NCI-H2029 treated with DMSO at 0.1 percent for 48 hours (cell line): ENCODE measurements at regions not wholly inside any gene's neighbourhood (a gene's known extent, or its start where the extent isn't known, plus 50 kb on each side); places are given as distances from the start of the nearest gene placed in this dataset.
A peak's percentile ranks its signal among the peaks of the same experiment; 100 is the strongest.
"Not testable (repeated sequence)": the region's sequence is repeated elsewhere in the genome, so short reads cannot be mapped to it uniquely, and the experiment has no call there.

Experiments
- DNase-seq: peaks from one replicate; lab custom pipeline; 2025; lab: John Stamatoyannopoulos, UW

GRCh38 chr11:86861810-86862209 is 61.5 kb downstream of the PRSS23 start:
- DNase-seq = no peak

- DNase-seq = no peak
Measured at GRCh38 chr11:86863476-86863875, 63.1 kb downstream of the PRSS23 start.

- DNase-seq = no peak
Measured at GRCh38 chr11:86865436-86865835, 65.1 kb downstream of the PRSS23 start.

- DNase-seq = no peak
Measured at GRCh38 chr11:86869531-86869930, 69.2 kb downstream of the PRSS23 start.

GRCh38 chr11:86869966-86870570 is 69.7 kb downstream of the PRSS23 start:
- DNase-seq = peak; percentile 38

GRCh38 chr11:86873573-86874083 is 73.3 kb downstream of the PRSS23 start:
- DNase-seq = no peak

- DNase-seq = no peak
Measured at GRCh38 chr11:86874304-86875056, 74.1 kb downstream of the PRSS23 start.

- no peak for DNase-seq
Measured at GRCh38 chr11:86876716-86877234, 76.4 kb downstream of the PRSS23 start.

- DNase-seq = no peak
Measured at GRCh38 chr11:86877503-86877902, 77.2 kb downstream of the PRSS23 start.

GRCh38 chr11:86879241-86879640 is 76.0 kb downstream of the FZD4 start:
- DNase-seq = not testable (repeated sequence)

- DNase-seq = no peak
Measured at GRCh38 chr11:86885311-86885710, 69.9 kb downstream of the FZD4 start.

- no peak for DNase-seq
Measured at GRCh38 chr11:86888164-86889000, 66.8 kb downstream of the FZD4 start.

GRCh38 chr11:86889001-86889341 is 66.2 kb downstream of the FZD4 start:
- DNase-seq = no peak

GRCh38 chr11:86891036-86891435 is 64.2 kb downstream of the FZD4 start:
- DNase-seq = no peak

- no peak for DNase-seq
Measured at GRCh38 chr11:86893235-86893634, 62.0 kb downstream of the FZD4 start.
